Mesendoderm (in vitro differentiated cells): ENCODE measurements at regions not wholly inside any gene's neighbourhood (a gene's known extent, or its start where the extent isn't known, plus 50 kb on each side); places are given as distances from the start of the nearest gene placed in this dataset.

Source experiments
- DNase-seq: peaks from one replicate; pipeline ENCODE4 v3.0.0; 2013
- H2AK5ac ChIP-seq: 2 replicates; pipeline ENCODE4 v1.6.1; 2013; ENCODE audit warnings: low read length, inconsistent platforms
- H2BK120ac ChIP-seq: 2 replicates; pipeline ENCODE4 v1.6.1; 2013; ENCODE audit warnings: low read depth, mild to moderate bottlenecking, low read length, moderate library complexity, mixed read lengths
- H2BK15ac ChIP-seq: replicated peaks from 2 replicates; pipeline ENCODE4 v1.6.1; 2013; ENCODE audit warnings: low read depth, mild to moderate bottlenecking, moderate library complexity
- H2BK5ac ChIP-seq: 2 replicates; pipeline ENCODE4 v1.6.1; 2013; ENCODE audit warnings: low read length, inconsistent platforms
- H3K18ac ChIP-seq: 2 replicates; pipeline ENCODE4 v1.6.1; 2013; ENCODE audit warnings: mild to moderate bottlenecking, low read length, mixed read lengths
- H3K23ac ChIP-seq: one replicate; pipeline ENCODE4 v1.6.1; 2013; ENCODE audit warnings: low read length
- H3K27ac ChIP-seq: 2 replicates; pipeline ENCODE4 v1.5.1; 2013; ENCODE audit warnings: low read depth, mild to moderate bottlenecking, inconsistent platforms, low read length, moderate library complexity
- H3K27me3 ChIP-seq: 2 replicates; pipeline ENCODE4 v1.6.1; 2013; ENCODE audit warnings: low read length, control low read depth, mild to moderate bottlenecking, inconsistent platforms; ENCODE audit not compliant: insufficient read depth, poor library complexity
- H3K36me3 ChIP-seq: 2 replicates; pipeline ENCODE4 v1.6.1; 2013; ENCODE audit warnings: low read length, inconsistent platforms; ENCODE audit not compliant: control insufficient read depth, insufficient read depth
- H3K4ac ChIP-seq: one replicate; pipeline ENCODE4 v1.6.1; 2013; ENCODE audit warnings: low read depth, mild to moderate bottlenecking, low read length, moderate library complexity
- H3K4me1 ChIP-seq: 2 replicates; pipeline ENCODE4 v1.6.1; 2013; ENCODE audit warnings: low read depth, low read length, inconsistent platforms; ENCODE audit not compliant: control insufficient read depth
- H3K4me2 ChIP-seq: 2 replicates; pipeline ENCODE4 v1.6.1; 2013; ENCODE audit warnings: low read length
- H3K4me3 ChIP-seq: 2 replicates; pipeline ENCODE4 v1.5.1; 2013; ENCODE audit warnings: mild to moderate bottlenecking, low read length
- H3K56ac ChIP-seq: one replicate; pipeline ENCODE4 v1.6.1; 2013; ENCODE audit warnings: low read length
- H3K79me1 ChIP-seq: 2 replicates; pipeline ENCODE4 v1.6.1; 2013; ENCODE audit warnings: low read length, inconsistent platforms
- H3K79me2 ChIP-seq: 2 replicates; pipeline ENCODE4 v1.6.1; 2013; ENCODE audit warnings: mild to moderate bottlenecking, low read length; ENCODE audit not compliant: control insufficient read depth, insufficient read depth
- H3K9ac ChIP-seq: 2 replicates; pipeline ENCODE4 v1.6.1; 2013; ENCODE audit warnings: low read length, inconsistent platforms
- H4K5ac ChIP-seq: one replicate; pipeline ENCODE4 v1.6.1; 2013; ENCODE audit warnings: low read length
- H4K8ac ChIP-seq: one replicate; pipeline ENCODE4 v1.6.1; 2013; ENCODE audit warnings: low read depth, mild to moderate bottlenecking, control low read depth, low read length, moderate library complexity
- WGBS: extraction: QIAGEN DNeasy Blood & Tissue Kit; methylation state at CpG from one replicate; pipeline ENCODE4 v1.1.7; 2013; ENCODE audit warnings: low lambda C conversion rate, missing lambda C conversion rate; ENCODE audit not compliant: insufficient coverage; ENCODE audit errors: extremely low coverage; 5-methylcytosine and 5-hydroxymethylcytosine counted together

DNA sequence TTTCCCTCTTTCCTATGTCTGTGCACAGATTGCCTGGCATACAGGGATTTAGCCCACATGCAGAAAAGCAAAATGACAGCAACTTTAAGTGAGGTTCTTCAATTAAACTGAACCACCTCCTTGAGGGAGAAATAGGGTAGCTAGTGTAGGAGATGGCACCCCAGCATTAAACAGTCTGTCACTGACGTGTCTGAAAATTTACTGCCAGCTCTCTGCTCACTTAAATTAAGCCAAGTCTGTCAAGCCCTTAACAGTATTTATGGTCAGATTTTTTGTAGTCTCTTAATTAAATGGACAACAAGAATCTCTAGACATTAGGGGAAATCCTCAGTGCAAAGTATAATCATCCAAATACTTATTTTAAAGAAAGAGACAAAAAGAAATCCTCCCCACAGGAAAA lies 696.5 kb upstream of the PTBP2 start:
- Histone ChIP-seq H2AK5ac (no peak overlapping the region), H2BK120ac (no peak overlapping the region), H3K36me3 (no peaks in the 10 kb centered on the region), H2BK5ac (no peak overlapping the region), H3K18ac (no peak overlapping the region), H3K4ac (no peak overlapping the region), H4K5ac (no peak overlapping the region), H3K4me1 (no peaks in the 10 kb centered on the region), H2BK15ac (no peak overlapping the region), H3K79me2 (no peaks in the 10 kb centered on the region), H3K4me2 (no peak overlapping the region), H3K4me3 (no peak overlapping the region), H4K8ac (no peak overlapping the region), H3K27me3 (no peaks in the 10 kb centered on the region), H3K79me1 (no peaks in the 10 kb centered on the region), H3K27ac (no peak overlapping the region), H3K56ac (no peak overlapping the region), H3K9ac (no peak overlapping the region), H3K23ac (no peak overlapping the region)
- no peak for DNase-seq
- no CpG with 5 or more reads among the region's 1 CpG for WGBS

- no peak overlapping the region for H3K9ac ChIP-seq
- DNase-seq: no peak
- no peak overlapping the region for H3K27ac ChIP-seq
- no peaks in the 10 kb centered on the region for H3K79me2 ChIP-seq
- no peaks in the 10 kb centered on the region for H3K36me3 ChIP-seq
- H3K23ac ChIP-seq: no peak overlapping the region
- no peak overlapping the region for H2BK120ac ChIP-seq
- no peaks in the 10 kb centered on the region for H3K27me3 ChIP-seq
- H3K4me1 ChIP-seq: no peaks in the 10 kb centered on the region
- H2BK5ac ChIP-seq: no peak overlapping the region
- no peaks in the 10 kb centered on the region for H3K79me1 ChIP-seq
- no peak overlapping the region for H3K56ac ChIP-seq
- no peak overlapping the region for H4K8ac ChIP-seq
- H3K4ac ChIP-seq: no peak overlapping the region
- H2BK15ac ChIP-seq: no peak overlapping the region
- no peak overlapping the region for H4K5ac ChIP-seq
- no peak overlapping the region for H2AK5ac ChIP-seq
- no peak overlapping the region for H3K18ac ChIP-seq
- no CpG with 5 or more reads among the region's 7 CpGs for WGBS
- H3K4me3 ChIP-seq: no peak overlapping the region
- H3K4me2 ChIP-seq: no peak overlapping the region
These were observed 693.5 kb upstream of the PTBP2 start for GRCh38 chr1:96028071-96028470.

GRCh38 chr1:96030312-96030711 lies 691.3 kb upstream of the PTBP2 start:
- H4K5ac ChIP-seq: no peak overlapping the region
- no peak overlapping the region for H3K27ac ChIP-seq
- H3K27me3 ChIP-seq: no peaks in the 10 kb centered on the region
- no peak overlapping the region for H2AK5ac ChIP-seq
- H3K4ac ChIP-seq: no peak overlapping the region
- no peak overlapping the region for H3K23ac ChIP-seq
- no peak overlapping the region for H2BK5ac ChIP-seq
- H2BK120ac ChIP-seq: no peak overlapping the region
- no peak overlapping the region for H2BK15ac ChIP-seq
- no peak for DNase-seq
- no peaks in the 10 kb centered on the region for H3K36me3 ChIP-seq
- no peak overlapping the region for H3K9ac ChIP-seq
- no peaks in the 10 kb centered on the region for H3K79me2 ChIP-seq
- no peaks in the 10 kb centered on the region for H3K4me1 ChIP-seq
- no peak overlapping the region for H3K56ac ChIP-seq
- WGBS: no CpG with 5 or more reads among the region's 1 CpG
- H4K8ac ChIP-seq: no peak overlapping the region
- H3K18ac ChIP-seq: no peak overlapping the region
- no peak overlapping the region for H3K4me3 ChIP-seq
- no peaks in the 10 kb centered on the region for H3K79me1 ChIP-seq
- no peak overlapping the region for H3K4me2 ChIP-seq

- DNase-seq: no peak
- Histone ChIP-seq H3K79me1 (no peaks in the 10 kb centered on the region), H3K4me3 (no peak overlapping the region), H2BK120ac (no peak overlapping the region), H3K27me3 (no peaks in the 10 kb centered on the region), H3K79me2 (no peaks in the 10 kb centered on the region), H3K4me2 (no peak overlapping the region), H3K4ac (no peak overlapping the region), H3K9ac (no peak overlapping the region), H3K36me3 (no peaks in the 10 kb centered on the region), H4K5ac (no peak overlapping the region), H3K56ac (no peak overlapping the region), H3K27ac (no peak overlapping the region), H2AK5ac (no peak overlapping the region), H3K18ac (no peak overlapping the region), H3K23ac (no peak overlapping the region), H2BK5ac (no peak overlapping the region), H2BK15ac (no peak overlapping the region), H3K4me1 (no peaks in the 10 kb centered on the region), H4K8ac (no peak overlapping the region)
- WGBS: no CpG with 5 or more reads among the region's 2 CpGs
These were observed 687.6 kb upstream of the PTBP2 start for GRCh38 chr1:96034006-96034405.

GRCh38 chr1:96036763-96037162 lies 684.8 kb upstream of the PTBP2 start:
- Histone ChIP-seq H2AK5ac (no peak overlapping the region), H3K18ac (no peak overlapping the region), H4K5ac (no peak overlapping the region), H3K4me1 (no peaks in the 10 kb centered on the region), H3K36me3 (no peaks in the 10 kb centered on the region), H3K9ac (no peak overlapping the region), H2BK15ac (no peak overlapping the region), H3K79me1 (no peaks in the 10 kb centered on the region), H4K8ac (no peak overlapping the region), H3K56ac (no peak overlapping the region), H3K27ac (no peak overlapping the region), H3K4me3 (no peak overlapping the region), H2BK5ac (no peak overlapping the region), H3K23ac (no peak overlapping the region), H3K27me3 (no peaks in the 10 kb centered on the region), H3K4me2 (no peak overlapping the region), H3K4ac (no peak overlapping the region), H3K79me2 (no peaks in the 10 kb centered on the region), H2BK120ac (no peak overlapping the region)
- no peak for DNase-seq
- WGBS: no CpG with 5 or more reads among the region's 3 CpGs

DNA sequence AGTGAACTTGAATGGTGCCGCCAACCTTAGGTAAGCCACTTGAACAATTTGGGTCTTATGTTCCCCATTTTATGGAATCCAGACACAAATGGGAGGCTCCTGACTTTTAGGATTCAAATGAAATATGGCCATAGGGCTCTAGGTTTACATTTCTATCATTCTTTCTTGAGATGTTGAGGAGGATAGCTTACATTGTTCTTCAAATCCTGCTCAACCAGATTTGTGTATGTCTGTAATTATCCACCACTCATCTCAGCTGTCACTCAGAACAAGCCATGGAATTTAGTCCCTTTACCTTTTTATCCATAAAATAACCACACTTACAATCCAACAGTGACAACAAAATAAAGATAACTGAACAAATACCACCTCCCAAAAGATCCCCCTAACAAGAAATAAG lies 682.9 kb upstream of the PTBP2 start:
- Histone ChIP-seq H3K4ac (no peak overlapping the region), H4K5ac (no peak overlapping the region), H3K4me1 (no peaks in the 10 kb centered on the region), H2BK5ac (no peak overlapping the region), H3K27ac (no peak overlapping the region), H3K9ac (no peak overlapping the region), H4K8ac (no peak overlapping the region), H3K18ac (no peak overlapping the region), H3K79me1 (no peaks in the 10 kb centered on the region), H2AK5ac (no peak overlapping the region), H3K4me2 (no peak overlapping the region), H2BK15ac (no peak overlapping the region), H3K4me3 (no peak overlapping the region), H2BK120ac (no peak overlapping the region), H3K27me3 (no peaks in the 10 kb centered on the region), H3K56ac (no peak overlapping the region), H3K23ac (no peak overlapping the region), H3K36me3 (no peaks in the 10 kb centered on the region), H3K79me2 (no peaks in the 10 kb centered on the region)
- DNase-seq: no peak
- WGBS: no CpG with 5 or more reads among the region's 1 CpG
